ENCODE measurements at regions not wholly inside any gene's neighbourhood (a gene's known extent, or its start where the extent isn't known, plus 50 kb on each side); places are given as distances from the start of the nearest gene placed in this dataset.

- BruUV-seq (replicated peaks): no TSS peak
- Histone ChIP-seq H3K36me3 (ENCODE audit: control insufficient read depth, insufficient read depth, low read length) (no peaks in the 10 kb centered on the region), H3K4me1 (replicated peaks in 1 of 2; ENCODE audit: control insufficient read depth in 2 of 2, insufficient read depth in 2 of 2, low read length in 2 of 2) (no peaks in the 10 kb centered on the region), H3K4me3 (no peak overlapping the region), H4K20me1 (replicated peaks; ENCODE audit: control insufficient read depth, insufficient read depth, low read length) (no peaks in the 10 kb centered on the region), H3K79me2 (ENCODE audit: control insufficient read depth, insufficient read depth, low read length) (no peaks in the 10 kb centered on the region), H3K27me3 (ENCODE audit: control insufficient read depth in 2 of 2, insufficient read depth in 2 of 2, low read length in 2 of 2) (no peaks in the 10 kb centered on the region), H2AFZ (ENCODE audit: low read depth, low read length) (no peak overlapping the region), H3K9me1 (ENCODE audit: control insufficient read depth, insufficient read depth, low read length) (no peaks in the 10 kb centered on the region), H3K9ac (ENCODE audit: insufficient read depth in 1 of 2, low read depth in 2 of 2, low read length in 2 of 2) (no peak overlapping the region), H3K27ac (ENCODE audit: extremely low read depth, low read depth, low read length) (no peak overlapping the region), H3K4me2 (ENCODE audit: insufficient read depth, low read length) (no peak overlapping the region), H3K9me3 (replicated peaks; ENCODE audit: control insufficient read depth, insufficient read depth, low read depth, low read length) (no peaks in the 10 kb centered on the region)
- in situ Hi-C loops (cut with MboI) (no loop called here), intact Hi-C loops (cut with micrococcal nuclease) (no loop called here)
- ATAC-seq (no peak), DNase-seq (ENCODE audit: extremely low read depth in 1 of 4, low spot score in 3 of 4) (peak in 1 of 4 experiments; percentile 3), FAIRE-seq (no peak)
- ChIA-PET CTCF (ENCODE audit: low intra/inter-chr PET ratio) (no interaction called here), POLR2A (no interaction called here)
- 0% methylated on average over 2 of the region's 2 CpGs for WGBS (ENCODE audit: insufficient coverage, low coverage, missing lambda C conversion rate)
- TF ChIP-seq JUNB (CRISPR knock-in tag; conservative IDR thresholded peaks at IDR 0.05) (peak; percentile 85), MAFF (IDR thresholded peaks at IDR 0.05; ENCODE audit: low read length) (peak; percentile 48; the same call in 1 of the 2 replicates), FOSL1 (tag; conservative IDR thresholded peaks at IDR 0.05) (peak; percentile 58; the same call in 1 of the 2 replicates), ATF3 (IDR thresholded peaks at IDR 0.05) (peak; percentile 83), ATF3 (CRISPR knock-in tag; conservative IDR thresholded peaks at IDR 0.05) (no peak), ZNF316 (IDR thresholded peaks at IDR 0.05) (peak; percentile 90), ATF1 (CRISPR knock-in tag; IDR thresholded peaks at IDR 0.05) (no peak), ATF1 (tag; IDR thresholded peaks at IDR 0.05) (peak; percentile 39; the same call in 1 of the 2 replicates), JUND (IDR thresholded peaks at IDR 0.05; ENCODE audit: borderline replicate concordance, low read depth, low read length) (peak; percentile 58; the same call in 1 of the 2 replicates), JUND (tag; IDR thresholded peaks at IDR 0.05; ENCODE audit: borderline replicate concordance, low read depth, low read length) (peak; percentile 85; the same call in 2 of the 3 replicates), C11orf30 (IDR thresholded peaks at IDR 0.05; ENCODE audit: low read depth) (peak; percentile 82), HNRNPLL (IDR thresholded peaks at IDR 0.05; ENCODE audit: low read depth, low read length, poor library complexity, severe bottlenecking) (no peak), MAFK (IDR thresholded peaks at IDR 0.05; ENCODE audit: low read length) (peak; percentile 59; the same call in 1 of the 2 replicates), MAFG (tag; conservative IDR thresholded peaks at IDR 0.05) (peak; percentile 91), BCOR (IDR thresholded peaks at IDR 0.05) (no peak), GATAD2A (IDR thresholded peaks at IDR 0.05) (no peak), CBX1 (IDR thresholded peaks at IDR 0.05; ENCODE audit: low read depth) (no peak), KLF16 (IDR thresholded peaks at IDR 0.05) (no peak)
These were observed 500.6 kb downstream of the DISC1 start for GRCh38 chr1:232127190-232127589.

Measured in K562 (cell line).